IMR-90 (cell line): ENCODE measurements at regions not wholly inside any gene's neighbourhood (a gene's known extent, or its start where the extent isn't known, plus 50 kb on each side); places are given as distances from the start of the nearest gene placed in this dataset.

Experiments used
- ATAC-seq: fragments of 200-7000 bp; cut with Tn5 transposase; 2 replicates; pipeline ENCODE4 v1.9.1; 2020; ENCODE audit warnings: low read depth, mild to moderate bottlenecking, moderate library complexity
- BruUV-seq: library from RNA; stranded (reverse); fragments of 400-500 nt; replicated peaks from 2 replicates; lab custom pipeline; 2021; lab: Mats Ljungman, UMichigan
- CTCF ChIA-PET: fragments of 300-600 bp; formaldehyde crosslinking; extraction: SDS; loops from one replicate; lab custom pipeline; 2021; ENCODE audit warnings: antibody characterized with exemption; lab: Yijun Ruan, JAX
- POLR2A ChIA-PET: fragments of 300-600 bp; sonication (Branson Sonifier 250); formaldehyde crosslinking; loops from one replicate; lab custom pipeline; 2022; ENCODE audit warnings: antibody characterized with exemption; ENCODE audit not compliant: unreplicated experiment; lab: Charles Lee
- DNase-seq: peaks from one replicate; pipeline ENCODE4 v3.0.0; 2013
- H2AFZ ChIP-seq: replicated peaks from 2 replicates; pipeline ENCODE3; 2013; ENCODE audit warnings: low read length, mild to moderate bottlenecking; ENCODE audit not compliant: poor library complexity
- H2AK5ac ChIP-seq: 2 replicates; pipeline ENCODE4 v1.6.1; 2013; ENCODE audit warnings: low read depth, low read length, inconsistent platforms
- H2AK9ac ChIP-seq: replicated peaks from 2 replicates; pipeline ENCODE3; 2013; ENCODE audit warnings: mild to moderate bottlenecking, low read depth, low read length, moderate library complexity; ENCODE audit not compliant: poor library complexity
- H2BK120ac ChIP-seq: 2 replicates; pipeline ENCODE4 v1.6.1; 2013; ENCODE audit warnings: low read depth, low read length, inconsistent platforms
- H2BK15ac ChIP-seq: 3 replicates; pipeline ENCODE4 v1.6.1; 2013; ENCODE audit warnings: low read depth, low read length, inconsistent platforms
- H2BK20ac ChIP-seq: 2 replicates; pipeline ENCODE4 v1.6.1; 2013; ENCODE audit warnings: low read depth, mild to moderate bottlenecking, inconsistent platforms, low read length, moderate library complexity
- H2BK5ac ChIP-seq: 2 replicates; pipeline ENCODE4 v1.6.1; 2013; ENCODE audit warnings: mild to moderate bottlenecking, low read depth, low read length, inconsistent platforms; ENCODE audit not compliant: poor library complexity, severe bottlenecking
- H3K14ac ChIP-seq: replicated peaks from 2 replicates; pipeline ENCODE4 v1.6.1; 2013; ENCODE audit warnings: low read depth, low read length, inconsistent platforms
- H3K18ac ChIP-seq: 2 replicates; pipeline ENCODE4 v1.6.1; 2013; ENCODE audit warnings: low read depth, low read length, control low read depth
- H3K23ac ChIP-seq: 2 replicates; pipeline ENCODE4 v1.6.1; 2013; ENCODE audit warnings: low read depth, low read length, inconsistent platforms
- H3K27ac ChIP-seq: 2 replicates; pipeline ENCODE4 v1.5.1; 2013; ENCODE audit warnings: mild to moderate bottlenecking, control low read depth, low read length; ENCODE audit not compliant: insufficient read depth
- H3K27me3 ChIP-seq: 2 replicates; pipeline ENCODE4 v1.6.1; 2013; ENCODE audit warnings: low read length; ENCODE audit not compliant: control insufficient read depth, insufficient read depth
- H3K36me3 ChIP-seq: 2 replicates; pipeline ENCODE4 v1.6.1; 2013; ENCODE audit warnings: low read length, mixed read lengths; ENCODE audit not compliant: control insufficient read depth, insufficient read depth
- H3K4ac ChIP-seq: 2 replicates; pipeline ENCODE4 v1.6.1; 2013; ENCODE audit warnings: low read depth, low read length, inconsistent platforms
- H3K4me1 ChIP-seq: 2 replicates; pipeline ENCODE4 v1.6.1; 2013; ENCODE audit warnings: low read length, mixed read lengths; ENCODE audit not compliant: control insufficient read depth, insufficient read depth
- H3K4me2 ChIP-seq: 2 replicates; pipeline ENCODE4 v1.6.1; 2013; ENCODE audit warnings: low read depth, mild to moderate bottlenecking, control low read depth, low read length, moderate library complexity
- H3K4me3 ChIP-seq: 2 replicates; pipeline ENCODE4 v1.5.1; 2013; ENCODE audit warnings: low read depth, mild to moderate bottlenecking, control low read depth, low read length, moderate library complexity; ENCODE audit not compliant: insufficient read depth
- H3K56ac ChIP-seq: 2 replicates; pipeline ENCODE4 v1.6.1; 2013; ENCODE audit warnings: low read length, inconsistent platforms; ENCODE audit not compliant: insufficient read depth; ENCODE audit errors: extremely low read depth
- H3K79me1 ChIP-seq, 2 experiments: 2 replicates each; pipeline ENCODE4 v1.6.1; 2013; ENCODE audit warnings: low read length in 2 of 2, inconsistent platforms in 1 of 2, low read depth in 1 of 2
- H3K9ac ChIP-seq: 2 replicates; pipeline ENCODE4 v1.6.1; 2013; ENCODE audit warnings: low read depth, low read length, control low read depth
- H3K9me1 ChIP-seq: 2 replicates; pipeline ENCODE4 v1.6.1; 2013; ENCODE audit warnings: low read length, inconsistent platforms; ENCODE audit not compliant: insufficient read depth
- H3K9me3 ChIP-seq: 2 replicates; pipeline ENCODE4 v1.6.1; 2013; ENCODE audit warnings: low read length; ENCODE audit not compliant: control insufficient read depth, insufficient read depth
- H4K20me1 ChIP-seq: 2 replicates; pipeline ENCODE4 v1.6.1; 2013; ENCODE audit warnings: low read length, inconsistent platforms; ENCODE audit not compliant: insufficient read depth
- H4K5ac ChIP-seq: 2 replicates; pipeline ENCODE4 v1.6.1; 2013; ENCODE audit warnings: mild to moderate bottlenecking, low read depth, low read length, control low read depth
- H4K8ac ChIP-seq, 2 experiments: 2 replicates each; pipeline ENCODE4 v1.6.1; 2013; ENCODE audit warnings: low read depth in 2 of 2, low read length in 2 of 2, control low read depth in 1 of 2, inconsistent platforms in 1 of 2
- H4K91ac ChIP-seq: 2 replicates; pipeline ENCODE4 v1.6.1; 2013; ENCODE audit warnings: low read depth, low read length, inconsistent platforms; ENCODE audit not compliant: insufficient read depth
- BHLHE40 ChIP-seq: fragments of 150-350 bp; IDR thresholded peaks from 2 replicates; pipeline ENCODE4 v1.6.1; 2016; ENCODE audit warnings: mild to moderate bottlenecking, low read depth, low read length
- CTCF ChIP-seq: conservative IDR thresholded peaks from 2 replicates; pipeline ENCODE4 v1.5.1; 2012; ENCODE audit warnings: mild to moderate bottlenecking, low read depth, low read length, improper control_type of control experiment
- FOS ChIP-seq: fragments of 150-350 bp; IDR thresholded peaks from 2 replicates; pipeline ENCODE4 v1.6.1; 2016; ENCODE audit warnings: low read depth, low read length
- MAFK ChIP-seq: IDR thresholded peaks from 2 replicates; pipeline ENCODE4 v1.6.1; 2012; ENCODE audit warnings: low read depth, low read length, improper control_type of control experiment
- MAZ ChIP-seq: IDR thresholded peaks from 2 replicates; pipeline ENCODE4 v1.6.1; 2012; ENCODE audit warnings: low read depth, mild to moderate bottlenecking, low read length, improper control_type of control experiment, moderate library complexity, borderline replicate concordance
- MXI1 ChIP-seq: IDR thresholded peaks from 2 replicates; pipeline ENCODE4 v1.6.1; 2012; ENCODE audit warnings: low read depth, mild to moderate bottlenecking, low read length, moderate library complexity, borderline replicate concordance
- NFE2L2 ChIP-seq: fragments of 150-350 bp; IDR thresholded peaks from 2 replicates; pipeline ENCODE4 v1.6.1; 2016; ENCODE audit warnings: low read depth, mild to moderate bottlenecking, low read length
- POLR2A ChIP-seq: IDR thresholded peaks from 2 replicates; pipeline ENCODE4 v1.6.1; 2012; ENCODE audit warnings: mild to moderate bottlenecking, low read depth, low read length
- RAD21 ChIP-seq: IDR thresholded peaks from 2 replicates; pipeline ENCODE4 v1.6.1; 2012; ENCODE audit warnings: low read length, improper control_type of control experiment
- RCOR1 ChIP-seq: IDR thresholded peaks from 2 replicates; pipeline ENCODE4 v1.6.1; 2012; ENCODE audit warnings: mild to moderate bottlenecking, low read length, improper control_type of control experiment; ENCODE audit not compliant: insufficient replicate concordance
- RFX5 ChIP-seq: IDR thresholded peaks from 2 replicates; pipeline ENCODE4 v1.8.0; 2012; ENCODE audit warnings: low read depth, mild to moderate bottlenecking, low read length, moderate library complexity
- SMC3 ChIP-seq: fragments of 150-350 bp; IDR thresholded peaks from 2 replicates; pipeline ENCODE4 v1.6.1; 2016; ENCODE audit warnings: low read depth, mild to moderate bottlenecking, antibody characterized with exemption, low read length, moderate library complexity
- USF2 ChIP-seq: fragments of 150-350 bp; IDR thresholded peaks from 2 replicates; pipeline ENCODE4 v1.6.1; 2017; ENCODE audit warnings: mild to moderate bottlenecking, antibody characterized with exemption, low read length, low read depth
- WGBS, 2 experiments: methylation state at CpG; one replicate each; pipeline versions ENCODE4 v1.1.5 to v1.1.7; 2013; ENCODE audit warnings: missing lambda C conversion rate in 2 of 2; ENCODE audit not compliant: insufficient read length in 1 of 2; ENCODE audit errors: extremely low coverage in 2 of 2; 5-methylcytosine and 5-hydroxymethylcytosine counted together
- dilution Hi-C: fragments of 300-500 bp; cut with HindIII; formaldehyde crosslinking; loops from one replicate; pipeline ENCODE4 v1.14.3; 2018; ENCODE audit warnings: low sequenced_read_pairs; ENCODE audit not compliant: unreplicated experiment
- in situ Hi-C: fragments of 300-500 bp; cut with MboI; formaldehyde crosslinking; loops from 3 replicates; pipeline ENCODE4 v1.14.3; 2019; ENCODE audit warnings: low sequenced_read_pairs, inconsistent platforms, mixed read lengths
- intact Hi-C: fragments of 100-400 bp; cut with micrococcal nuclease; formaldehyde crosslinking; loops from 2 replicates; pipeline ENCODE4 v1.10.0; 2022

- ATAC-seq, result no peak
- no peak overlapping the region for H3K9ac ChIP-seq
- intact Hi-C loops, result no loop called here
- no peak overlapping the region for H4K8ac ChIP-seq
- no peak overlapping the region for H3K56ac ChIP-seq
- no TSS peak for BruUV-seq
- H3K14ac ChIP-seq, result no peak overlapping the region
- no peaks in the 10 kb centered on the region for H4K20me1 ChIP-seq
- H3K9me1 ChIP-seq, result no peaks in the 10 kb centered on the region
- H4K91ac ChIP-seq, result no peak overlapping the region
- no peaks in the 10 kb centered on the region for H3K4me1 ChIP-seq
- POLR2A ChIA-PET, result no interaction called here
- H3K9me3 ChIP-seq, result peaks cover 27% of the 10 kb centered on the region; the same call in 1 of the 2 replicates
- H3K36me3 ChIP-seq, result no peaks in the 10 kb centered on the region
- no peak for DNase-seq
- no peak overlapping the region for H3K23ac ChIP-seq
- no peak overlapping the region for H2AK9ac ChIP-seq
- no peak overlapping the region for H2AFZ ChIP-seq
- H2BK120ac ChIP-seq, result no peak overlapping the region
- no peak overlapping the region for H2AK5ac ChIP-seq
- no peak overlapping the region for H3K18ac ChIP-seq
- H3K27me3 ChIP-seq, result no peaks in the 10 kb centered on the region
- no peak overlapping the region for H3K27ac ChIP-seq
- dilution Hi-C loops, result no loop called here
- in situ Hi-C loops, result no loop called here
- H4K5ac ChIP-seq, result no peak overlapping the region
- no peaks in the 10 kb centered on the region for H3K79me1 ChIP-seq
- H2BK5ac ChIP-seq, result no peak overlapping the region
- no peak overlapping the region for H3K4me3 ChIP-seq
- H2BK15ac ChIP-seq, result no peak overlapping the region
- H3K4ac ChIP-seq, result no peak overlapping the region
- WGBS, 2 experiments, result no CpG with 5 or more reads among the region's 3 CpGs
- no peak overlapping the region for H3K4me2 ChIP-seq
- TF ChIP-seq FOS (no peak), POLR2A (no peak), RAD21 (no peak), MXI1 (no peak), RCOR1 (no peak), CTCF (no peak), BHLHE40 (no peak), RFX5 (no peak), MAFK (no peak), MAZ (no peak), NFE2L2 (no peak), SMC3 (no peak), USF2 (no peak)
- CTCF ChIA-PET, result no interaction called here
- no peak overlapping the region for H2BK20ac ChIP-seq
Observed at GRCh38 chr10:117688358-117688757, 145.8 kb downstream of the EMX2 start.
